ENCODE measurements at regions not wholly inside any gene's neighbourhood (a gene's known extent, or its start where the extent isn't known, plus 50 kb on each side); places are given as distances from the start of the nearest gene placed in this dataset.
"Not testable (repeated sequence)": the region's sequence is repeated elsewhere in the genome, so short reads cannot be mapped to it uniquely, and the experiment has no call there.

DNA sequence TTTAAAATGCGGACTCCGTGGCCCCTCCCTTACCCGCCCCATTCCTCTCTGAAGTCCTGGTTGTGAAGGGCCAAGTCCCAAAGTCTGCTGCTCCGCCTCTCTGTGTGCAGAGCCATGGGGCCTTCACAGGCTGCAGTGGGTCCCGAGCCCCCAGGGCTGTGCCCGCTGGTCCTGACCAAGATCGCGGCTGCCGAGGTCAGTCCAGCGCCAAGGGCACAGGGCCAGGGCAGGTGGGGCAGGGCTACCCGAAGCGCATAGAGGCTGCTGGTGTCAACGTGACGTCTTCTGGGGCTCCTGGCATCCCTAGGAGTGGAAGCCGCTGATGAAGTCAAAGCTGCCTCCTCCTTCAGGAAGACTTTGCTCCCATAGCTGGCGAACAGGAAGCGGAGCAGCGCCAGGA is 858.8 kb downstream of the TUBA3C start:
- not testable (repeated sequence) for H3K9me3 ChIP-seq (ENCODE audit: low read depth, low read length); H3K4me3 ChIP-seq (ENCODE audit: insufficient read depth, low read length); H4K20me1 ChIP-seq (ENCODE audit: insufficient read depth, low read length); DNase-seq (ENCODE audit: insufficient read length, low spot score, missing footprints); H2AFZ ChIP-seq (ENCODE audit: low read length); H3K4me2 ChIP-seq (ENCODE audit: insufficient read depth, low read length); H3K36me3 ChIP-seq (ENCODE audit: insufficient read depth, low read length); H3K27ac ChIP-seq (ENCODE audit: low read depth, low read length); H3K27me3 ChIP-seq (ENCODE audit: insufficient read depth, low read length); H3K4me1 ChIP-seq (ENCODE audit: insufficient read depth, low read length); H3K79me2 ChIP-seq (ENCODE audit: insufficient read depth, low read length)

DNA sequence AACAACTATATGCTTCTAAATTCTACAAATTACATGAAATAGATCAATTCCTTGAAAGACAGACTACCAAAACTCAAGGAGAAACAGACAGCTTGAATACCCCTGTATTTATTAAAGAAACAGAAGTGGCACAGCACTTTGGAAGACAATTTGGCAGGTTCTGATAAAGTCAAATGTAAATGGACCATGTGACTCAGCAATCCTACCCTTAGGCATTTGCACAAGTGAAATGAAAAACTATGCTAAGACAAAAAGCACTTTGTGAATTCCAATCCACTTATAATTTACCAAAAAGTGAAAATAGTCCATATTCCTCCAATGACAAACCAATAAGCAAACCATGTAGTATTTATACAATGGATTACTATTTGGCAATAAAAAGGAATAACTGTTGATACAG is 862.0 kb downstream of the TUBA3C start:
- H3K27ac ChIP-seq (ENCODE audit: low read depth, low read length); H3K4me1 ChIP-seq (ENCODE audit: insufficient read depth, low read length); H3K36me3 ChIP-seq (ENCODE audit: insufficient read depth, low read length); H3K79me2 ChIP-seq (ENCODE audit: insufficient read depth, low read length); H3K4me2 ChIP-seq (ENCODE audit: insufficient read depth, low read length); H3K27me3 ChIP-seq (ENCODE audit: insufficient read depth, low read length); H3K9me3 ChIP-seq (ENCODE audit: low read depth, low read length); H3K4me3 ChIP-seq (ENCODE audit: insufficient read depth, low read length); H4K20me1 ChIP-seq (ENCODE audit: insufficient read depth, low read length); H2AFZ ChIP-seq (ENCODE audit: low read length); DNase-seq (ENCODE audit: insufficient read length, low spot score, missing footprints): not testable (repeated sequence)

DNA sequence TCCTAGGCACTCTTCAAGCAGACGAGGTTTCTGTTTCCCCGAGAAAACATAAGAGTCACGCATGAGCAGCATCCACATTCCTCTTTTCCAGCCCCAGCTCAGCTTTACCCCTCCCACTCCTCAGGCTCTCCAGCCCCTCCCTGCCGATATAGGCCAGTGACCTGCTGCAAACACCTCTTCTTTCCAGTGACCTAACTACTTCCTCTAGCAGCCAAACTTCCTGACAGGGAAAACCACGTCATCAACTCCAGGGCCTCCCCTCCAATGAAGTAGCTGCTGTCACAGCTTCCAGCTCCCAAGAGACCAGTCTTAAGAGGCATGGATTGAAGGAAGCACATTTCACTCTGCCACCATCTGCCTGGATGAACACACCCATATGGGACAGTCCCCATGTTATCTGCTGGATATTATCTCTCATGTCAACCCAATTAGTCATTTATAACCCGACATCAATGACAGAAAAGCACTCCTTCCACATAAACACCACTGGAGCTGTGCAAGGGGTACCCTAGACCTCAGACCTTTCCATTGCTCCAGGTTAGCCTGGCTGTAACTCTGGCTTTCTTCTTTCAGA is 878.3 kb downstream of the TUBA3C start:
- H3K36me3 ChIP-seq (ENCODE audit: insufficient read depth, low read length); H3K27me3 ChIP-seq (ENCODE audit: insufficient read depth, low read length); H3K27ac ChIP-seq (ENCODE audit: low read depth, low read length); H3K4me1 ChIP-seq (ENCODE audit: insufficient read depth, low read length); H4K20me1 ChIP-seq (ENCODE audit: insufficient read depth, low read length); H3K4me2 ChIP-seq (ENCODE audit: insufficient read depth, low read length); H3K4me3 ChIP-seq (ENCODE audit: insufficient read depth, low read length); H2AFZ ChIP-seq (ENCODE audit: low read length); H3K79me2 ChIP-seq (ENCODE audit: insufficient read depth, low read length); H3K9me3 ChIP-seq (ENCODE audit: low read depth, low read length); DNase-seq (ENCODE audit: insufficient read length, low spot score, missing footprints): not testable (repeated sequence)

DNA sequence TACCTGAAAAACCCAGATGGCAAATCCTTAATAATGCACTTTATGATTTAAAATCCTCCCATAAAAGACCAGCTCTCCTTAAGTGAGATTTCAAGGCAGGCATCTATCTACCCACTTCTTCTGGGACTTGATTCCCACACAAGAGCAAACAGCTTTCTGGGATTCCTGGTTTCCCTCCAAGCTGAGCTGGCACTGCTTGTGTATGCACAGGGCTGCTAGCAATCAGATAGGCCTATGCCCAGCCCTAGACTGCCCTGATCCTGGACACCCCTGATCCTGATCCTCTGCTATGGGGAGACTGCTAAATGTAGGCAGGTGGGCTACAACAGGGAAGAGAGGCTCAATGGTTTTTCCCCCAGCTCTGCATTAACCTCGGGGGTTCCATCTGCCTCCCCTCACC is 880.7 kb downstream of the TUBA3C start:
- not testable (repeated sequence) for H3K4me2 ChIP-seq (ENCODE audit: insufficient read depth, low read length); DNase-seq (ENCODE audit: insufficient read length, low spot score, missing footprints); H3K27ac ChIP-seq (ENCODE audit: low read depth, low read length); H4K20me1 ChIP-seq (ENCODE audit: insufficient read depth, low read length); H3K79me2 ChIP-seq (ENCODE audit: insufficient read depth, low read length); H3K4me3 ChIP-seq (ENCODE audit: insufficient read depth, low read length); H3K4me1 ChIP-seq (ENCODE audit: insufficient read depth, low read length); H2AFZ ChIP-seq (ENCODE audit: low read length); H3K9me3 ChIP-seq (ENCODE audit: low read depth, low read length); H3K27me3 ChIP-seq (ENCODE audit: insufficient read depth, low read length); H3K36me3 ChIP-seq (ENCODE audit: insufficient read depth, low read length)

DNA sequence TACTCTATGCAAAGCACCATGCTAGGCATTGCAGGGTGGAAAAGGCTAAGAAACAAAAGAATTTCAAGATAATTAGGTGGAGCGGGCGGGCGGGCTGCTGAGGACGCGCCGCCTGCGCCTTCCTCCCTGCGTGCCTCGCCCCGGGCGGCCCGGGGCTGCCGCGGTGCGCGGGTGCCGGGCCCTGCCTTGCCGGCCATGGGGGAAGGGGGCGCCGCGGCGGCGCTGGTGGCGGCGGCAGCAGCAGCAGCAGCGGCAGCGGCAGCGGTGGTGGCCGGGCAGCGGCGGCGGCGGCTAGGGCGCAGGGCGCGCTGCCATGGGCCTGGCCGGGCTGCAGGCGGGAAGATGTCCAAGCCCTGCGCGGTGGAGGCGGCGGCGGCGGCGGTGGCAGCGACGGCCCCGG is 884.3 kb downstream of the TUBA3C start:
- not testable (repeated sequence) for DNase-seq (ENCODE audit: insufficient read length, low spot score, missing footprints); H3K9me3 ChIP-seq (ENCODE audit: low read depth, low read length); H3K4me2 ChIP-seq (ENCODE audit: insufficient read depth, low read length); H3K27ac ChIP-seq (ENCODE audit: low read depth, low read length); H3K79me2 ChIP-seq (ENCODE audit: insufficient read depth, low read length); H3K27me3 ChIP-seq (ENCODE audit: insufficient read depth, low read length); H3K36me3 ChIP-seq (ENCODE audit: insufficient read depth, low read length); H2AFZ ChIP-seq (ENCODE audit: low read length); H4K20me1 ChIP-seq (ENCODE audit: insufficient read depth, low read length); H3K4me3 ChIP-seq (ENCODE audit: insufficient read depth, low read length); H3K4me1 ChIP-seq (ENCODE audit: insufficient read depth, low read length)

DNA sequence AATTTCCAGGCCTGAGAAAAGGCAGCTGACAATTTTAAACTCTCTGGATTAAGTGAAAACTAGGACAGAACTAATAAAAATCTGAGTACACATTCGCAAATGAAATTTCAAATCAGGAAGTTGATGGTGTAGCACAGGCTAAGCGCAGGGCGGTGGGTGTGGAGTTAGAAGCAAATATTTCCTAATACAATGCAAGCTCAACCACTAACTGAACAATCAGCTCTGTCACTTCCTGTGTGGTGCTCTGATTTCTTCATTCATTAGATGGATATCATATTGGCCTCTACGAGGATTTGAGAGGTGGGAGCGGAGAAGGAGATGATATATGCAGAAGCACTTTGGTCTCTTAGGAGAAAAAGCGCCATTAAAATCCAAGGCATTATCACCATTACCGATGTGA is 885.0 kb downstream of the TUBA3C start:
- not testable (repeated sequence) for DNase-seq (ENCODE audit: insufficient read length, low spot score, missing footprints)

DNA sequence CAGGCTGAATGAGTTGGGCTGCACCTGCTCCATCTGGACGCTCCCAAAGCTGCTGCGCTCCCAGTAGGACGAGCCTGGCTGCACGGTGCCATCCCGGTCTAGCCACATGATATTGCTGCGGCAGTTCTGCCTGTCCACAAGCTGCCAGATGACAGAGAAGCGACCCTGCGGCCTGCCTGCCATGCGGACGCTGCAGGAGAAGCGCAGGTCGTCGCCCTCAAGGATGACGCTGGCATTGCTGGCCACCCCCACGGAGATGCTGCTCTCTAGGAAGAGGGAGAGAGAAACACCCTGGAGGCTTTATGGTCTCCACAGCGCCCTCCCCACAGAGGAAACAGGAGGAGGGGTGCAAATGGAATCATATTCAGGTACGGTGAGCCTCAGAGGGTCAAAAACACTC is 887.3 kb downstream of the TUBA3C start:
- H3K4me1 ChIP-seq (ENCODE audit: insufficient read depth, low read length); H3K79me2 ChIP-seq (ENCODE audit: insufficient read depth, low read length); H3K9me3 ChIP-seq (ENCODE audit: low read depth, low read length); H3K36me3 ChIP-seq (ENCODE audit: insufficient read depth, low read length); H3K4me2 ChIP-seq (ENCODE audit: insufficient read depth, low read length); H3K27me3 ChIP-seq (ENCODE audit: insufficient read depth, low read length); H3K27ac ChIP-seq (ENCODE audit: low read depth, low read length); H3K4me3 ChIP-seq (ENCODE audit: insufficient read depth, low read length); H4K20me1 ChIP-seq (ENCODE audit: insufficient read depth, low read length); H2AFZ ChIP-seq (ENCODE audit: low read length): not testable (repeated sequence)
- DNase-seq (ENCODE audit: insufficient read length, low spot score, missing footprints) = peak; percentile 8

More for the DNA sequence above, 885.0 kb downstream of the TUBA3C start:
- not testable (repeated sequence) for H3K4me2 ChIP-seq (ENCODE audit: insufficient read depth, low read length); H3K4me3 ChIP-seq (ENCODE audit: insufficient read depth, low read length); H3K27ac ChIP-seq (ENCODE audit: low read depth, low read length); H2AFZ ChIP-seq (ENCODE audit: low read length); H3K36me3 ChIP-seq (ENCODE audit: insufficient read depth, low read length); H3K9me3 ChIP-seq (ENCODE audit: low read depth, low read length); H3K27me3 ChIP-seq (ENCODE audit: insufficient read depth, low read length); H3K4me1 ChIP-seq (ENCODE audit: insufficient read depth, low read length); H3K79me2 ChIP-seq (ENCODE audit: insufficient read depth, low read length); H4K20me1 ChIP-seq (ENCODE audit: insufficient read depth, low read length)

DNA sequence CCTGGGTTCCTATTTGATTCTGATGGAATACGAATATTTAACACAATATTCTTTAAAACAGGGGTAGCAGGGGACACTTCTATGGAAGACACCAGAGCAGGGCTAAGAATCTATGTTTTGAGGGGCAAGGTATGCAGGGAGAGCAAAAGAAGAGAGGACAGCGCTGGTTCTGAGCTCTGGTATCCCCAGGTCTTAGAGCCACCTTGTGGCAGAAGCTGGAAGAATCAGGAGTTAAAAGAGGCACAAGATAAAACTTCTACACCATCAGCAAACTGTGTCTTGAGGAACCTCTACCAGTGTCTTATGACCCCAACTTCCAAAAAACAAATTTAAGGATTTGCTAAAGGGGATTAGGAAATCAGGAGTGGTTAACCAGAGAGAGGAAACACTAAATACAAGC is 894.8 kb downstream of the TUBA3C start:
- not testable (repeated sequence) for DNase-seq (ENCODE audit: insufficient read length, low spot score, missing footprints); H3K4me3 ChIP-seq (ENCODE audit: insufficient read depth, low read length); H3K27ac ChIP-seq (ENCODE audit: low read depth, low read length); H3K4me1 ChIP-seq (ENCODE audit: insufficient read depth, low read length); H3K79me2 ChIP-seq (ENCODE audit: insufficient read depth, low read length); H3K27me3 ChIP-seq (ENCODE audit: insufficient read depth, low read length); H4K20me1 ChIP-seq (ENCODE audit: insufficient read depth, low read length); H3K9me3 ChIP-seq (ENCODE audit: low read depth, low read length); H2AFZ ChIP-seq (ENCODE audit: low read length); H3K36me3 ChIP-seq (ENCODE audit: insufficient read depth, low read length); H3K4me2 ChIP-seq (ENCODE audit: insufficient read depth, low read length)

DNA sequence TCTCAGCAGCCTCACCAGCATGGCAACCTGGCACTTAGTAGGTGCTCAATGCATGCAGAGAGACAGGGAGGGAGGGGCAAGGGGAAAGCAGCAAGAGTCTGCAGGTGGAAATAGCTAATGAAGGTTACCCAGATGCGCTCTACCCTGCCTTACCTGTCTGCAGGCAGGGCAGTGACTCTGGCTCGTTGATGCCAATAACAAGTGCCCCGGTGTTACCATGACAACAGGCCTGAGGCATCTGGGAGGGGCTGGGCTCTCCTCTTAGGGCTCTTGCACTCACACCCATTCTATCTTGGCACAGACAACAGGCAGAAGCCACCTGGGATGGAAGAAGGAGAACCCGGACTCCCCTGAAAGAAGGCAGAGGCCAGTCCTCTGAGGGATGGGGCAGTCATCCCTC is 896.0 kb downstream of the TUBA3C start:
- H3K27ac ChIP-seq (ENCODE audit: low read depth, low read length); H3K4me1 ChIP-seq (ENCODE audit: insufficient read depth, low read length); H3K9me3 ChIP-seq (ENCODE audit: low read depth, low read length); H3K36me3 ChIP-seq (ENCODE audit: insufficient read depth, low read length); H3K27me3 ChIP-seq (ENCODE audit: insufficient read depth, low read length); H3K79me2 ChIP-seq (ENCODE audit: insufficient read depth, low read length); H3K4me3 ChIP-seq (ENCODE audit: insufficient read depth, low read length); DNase-seq (ENCODE audit: insufficient read length, low spot score, missing footprints); H3K4me2 ChIP-seq (ENCODE audit: insufficient read depth, low read length); H4K20me1 ChIP-seq (ENCODE audit: insufficient read depth, low read length); H2AFZ ChIP-seq (ENCODE audit: low read length): not testable (repeated sequence)

Data from osteoblast (primary cell).